K562 (cell line): ENCODE measurements at regions not wholly inside any gene's neighbourhood (a gene's known extent, or its start where the extent isn't known, plus 50 kb on each side); places are given as distances from the start of the nearest gene placed in this dataset.
A peak's percentile ranks its signal among the peaks of the same experiment; 100 is the strongest.

Source experiments
- ATAC-seq: fragments of 200-7000 bp; cut with Tn5 transposase; 3 replicates; pipeline ENCODE4 v1.9.1; 2020; ENCODE audit warnings: moderate library complexity
- BruUV-seq: library from RNA; stranded (reverse); fragments of 400-500 nt; replicated peaks from 2 replicates; lab custom pipeline; 2021; lab: Mats Ljungman, UMichigan
- CTCF ChIA-PET: fragments of 300-600 bp; formaldehyde crosslinking; extraction: SDS; loops from one replicate; lab custom pipeline; 2021; ENCODE audit warnings: low intra/inter-chr PET ratio; lab: Yijun Ruan, JAX
- POLR2A ChIA-PET: fragments of 300-600, 350-650 bp; sonication (Branson Sonifier 250); formaldehyde crosslinking; extraction: SDS; loops from one replicate; lab custom pipeline; 2021; ENCODE audit warnings: antibody characterized with exemption, inconsistent platforms; lab: Yijun Ruan, JAX
- DNase-seq, 4 experiments: peaks; one replicate each; pipeline versions ENCODE4 v3.0.0 to v3.0.0-alpha.2; 2011 to 2018; ENCODE audit warnings: low spot score in 3 of 4, mixed read lengths in 3 of 4; ENCODE audit errors: extremely low read depth in 1 of 4
- FAIRE-seq: peaks from 2 replicates; lab custom pipeline; 2011; peaks lifted over from hg19 to GRCh38; lab: Jason Lieb, UNC
- H2AFZ ChIP-seq: 2 replicates; pipeline ENCODE4 v1.6.0; 2011; ENCODE audit warnings: low read depth, low read length, control low read depth, inconsistent platforms
- H3K27ac ChIP-seq: fragments of 200-600 bp; 3 replicates; pipeline ENCODE4 v1.8.0; 2011; ENCODE audit warnings: low read depth, mild to moderate bottlenecking, control low read depth, inconsistent platforms, low read length, moderate library complexity, mixed read lengths; ENCODE audit errors: extremely low read depth
- H3K27me3 ChIP-seq, 2 experiments: fragments of 300-600 bp in 1 of 2; 2 replicates in 1 of 2; 3 replicates in 1 of 2; pipeline versions ENCODE4 v1.6.0 to v1.8.0; 2011; ENCODE audit warnings: inconsistent platforms in 2 of 2, low read length in 2 of 2, mild to moderate bottlenecking in 1 of 2, mixed read lengths in 1 of 2, moderate library complexity in 1 of 2; ENCODE audit not compliant: control insufficient read depth in 2 of 2, insufficient read depth in 2 of 2
- H3K36me3 ChIP-seq: fragments of 300-600 bp; 3 replicates; pipeline ENCODE4 v1.8.0; 2011; ENCODE audit warnings: mild to moderate bottlenecking, low read length, inconsistent platforms; ENCODE audit not compliant: control insufficient read depth, insufficient read depth
- H3K4me1 ChIP-seq, 2 experiments: fragments of 200-600 bp in 1 of 2; replicated peaks in 1 of 2; 2 replicates in 1 of 2; 3 replicates in 1 of 2; pipeline versions ENCODE4 v1.5.1 to v1.8.0; 2011; ENCODE audit warnings: inconsistent platforms in 2 of 2, low read length in 2 of 2, mild to moderate bottlenecking in 1 of 2, mixed read lengths in 1 of 2, moderate library complexity in 1 of 2; ENCODE audit not compliant: control insufficient read depth in 2 of 2, insufficient read depth in 2 of 2
- H3K4me2 ChIP-seq: 2 replicates; pipeline ENCODE4 v1.6.1; 2011; ENCODE audit warnings: low read length, control low read depth, inconsistent platforms, mixed read lengths; ENCODE audit not compliant: insufficient read depth
- H3K4me3 ChIP-seq: fragments of 200-600 bp; sonication (generic), shearing (Covaris generic); 2 replicates; pipeline ENCODE4 v1.5.1; 2016; ENCODE audit warnings: control low read depth, inconsistent platforms
- H3K79me2 ChIP-seq: fragments of 200-600 bp; 3 replicates; pipeline ENCODE4 v1.8.0; 2011; ENCODE audit warnings: low read length, inconsistent platforms; ENCODE audit not compliant: control insufficient read depth, insufficient read depth
- H3K9ac ChIP-seq, 2 experiments: 2 replicates each; pipeline versions ENCODE4 v1.6.0 to v1.6.1; 2011; ENCODE audit warnings: low read depth in 2 of 2, low read length in 2 of 2, control low read depth in 1 of 2, inconsistent platforms in 1 of 2, mild to moderate bottlenecking in 1 of 2, mixed read lengths in 1 of 2; ENCODE audit not compliant: insufficient read depth in 1 of 2
- H3K9me1 ChIP-seq: one replicate; pipeline ENCODE4 v1.6.0; 2011; ENCODE audit warnings: inconsistent platforms, mild to moderate bottlenecking, low read length, moderate library complexity; ENCODE audit not compliant: control insufficient read depth, insufficient read depth
- H3K9me3 ChIP-seq: replicated peaks from 2 replicates; pipeline ENCODE4 v1.5.1; 2011; ENCODE audit warnings: low read depth, low read length, inconsistent platforms; ENCODE audit not compliant: control insufficient read depth, insufficient read depth
- H4K20me1 ChIP-seq: replicated peaks from 2 replicates; pipeline ENCODE4 v1.6.1; 2011; ENCODE audit warnings: low read length, inconsistent platforms, mixed read lengths; ENCODE audit not compliant: control insufficient read depth, insufficient read depth
- CTCF ChIP-seq, 3 experiments: IDR thresholded peaks in 2 of 3; conservative IDR thresholded peaks in 1 of 3; 2 replicates each; pipeline ENCODE4 v1.5.1; 2011 to 2012; ENCODE audit warnings: low read length in 3 of 3, mild to moderate bottlenecking in 3 of 3, control low read depth in 2 of 3, improper control_type of control experiment in 1 of 3, inconsistent platforms in 1 of 3, low read depth in 1 of 3, mixed read lengths in 1 of 3, moderate library complexity in 1 of 3; ENCODE audit not compliant: insufficient read depth in 2 of 3
- HDAC3 ChIP-seq: fragments of 450-650 bp; IDR thresholded peaks from 2 replicates; pipeline ENCODE4 v1.6.1; 2018; ENCODE audit warnings: borderline replicate concordance, mild to moderate bottlenecking, moderate library complexity; ENCODE audit not compliant: partially characterized antibody
- MECOM ChIP-seq: fragments of 250-450 bp; sonication (Bioruptor Pico); IDR thresholded peaks from 2 replicates; pipeline ENCODE4 v1.8.0; 2022; ENCODE audit warnings: inconsistent platforms
- POLR2H ChIP-seq: IDR thresholded peaks from 2 replicates; pipeline ENCODE4 v1.6.1; 2016; ENCODE audit warnings: missing genetic modification characterization, low read depth, mild to moderate bottlenecking, control low read depth, missing compliant biosample characterization, moderate library complexity
- RAD21 ChIP-seq, 2 experiments: fragments of 250-450 bp in 1 of 2; fragments of 450-650 bp in 1 of 2; sonication (Bioruptor Pico) in 1 of 2; formaldehyde crosslinking in 1 of 2; IDR thresholded peaks in 1 of 2; conservative IDR thresholded peaks in 1 of 2; 2 replicates each; pipeline versions ENCODE4 v1.4.0 to v1.8.0; 2020 to 2022; ENCODE audit warnings: mild to moderate bottlenecking in 2 of 2, moderate library complexity in 1 of 2
- ZFP1 ChIP-seq: fragments of 450-650 bp; formaldehyde crosslinking; IDR thresholded peaks from 2 replicates; pipeline ENCODE4 v1.4.0; 2020; ENCODE audit warnings: mild to moderate bottlenecking, mixed read lengths
- ZNF253 ChIP-seq: fragments of 250-450 bp; sonication (Bioruptor Pico); conservative IDR thresholded peaks from 2 replicates; pipeline ENCODE4 v1.6.1; 2021; ENCODE audit warnings: mild to moderate bottlenecking
- ZNF274 ChIP-seq: IDR thresholded peaks from 2 replicates; pipeline ENCODE4 v1.6.1; 2011; ENCODE audit warnings: low read depth, mild to moderate bottlenecking, low read length, moderate library complexity, borderline replicate concordance
- ZNF41 ChIP-seq: fragments of 250-450 bp; sonication (Bioruptor Pico); conservative IDR thresholded peaks from 2 replicates; pipeline ENCODE4 v1.4.0; 2020; ENCODE audit warnings: mild to moderate bottlenecking
- WGBS: fragments of 100-300 bp; shearing (Covaris generic); methylation state at CpG from one replicate; pipeline ENCODE4 v1.1.6; 2016; ENCODE audit warnings: low coverage, mixed read lengths; ENCODE audit not compliant: insufficient coverage; ENCODE audit errors: missing lambda C conversion rate; 5-methylcytosine and 5-hydroxymethylcytosine counted together
- in situ Hi-C: fragments of 300-500 bp; cut with MboI; formaldehyde crosslinking; loops from 4 replicates; pipeline ENCODE4 v1.15.0; 2018; ENCODE audit warnings: inconsistent platforms, mixed read lengths
- intact Hi-C: fragments of 100-400 bp; cut with micrococcal nuclease; formaldehyde crosslinking; loops from 2 replicates; pipeline ENCODE4 v1.14.2; 2022
- TF ChIP-seq, protein P1 (sequence below): sonication (generic); formaldehyde crosslinking; IDR thresholded peaks from 2 replicates; pipeline ENCODE4 v1.8.1; 2023; ENCODE audit warnings: mild to moderate bottlenecking, missing genetic modification reagents

DNA sequence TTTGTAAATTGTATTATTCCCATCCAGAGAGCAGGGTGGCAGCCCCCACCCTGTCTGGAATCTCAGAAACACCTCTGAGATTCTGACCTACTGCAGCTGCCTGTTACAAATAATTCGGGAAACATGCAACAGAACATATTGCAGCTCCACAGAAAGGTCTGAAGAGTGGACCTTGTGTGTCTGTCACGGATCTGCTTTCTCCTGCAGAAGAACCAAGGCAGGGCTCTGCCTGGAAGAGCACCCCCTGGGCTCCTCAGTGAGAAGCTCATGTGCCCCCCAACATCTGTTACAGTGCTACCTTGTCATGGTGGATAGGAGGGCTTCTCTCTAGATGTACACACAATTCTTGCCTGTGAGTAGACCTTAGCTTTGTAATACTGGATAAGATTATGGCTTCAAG lies 286.6 kb upstream of the GATB start (continued):
- TF ChIP-seq MECOM (CRISPR knock-in tag) (no peak), ZFP1 (CRISPR knock-in tag) (no peak), POLR2H (tag) (no peak), HDAC3 (no peak), ZNF253 (CRISPR knock-in tag) (no peak)

GRCh38 chr4:152045807-152046571 lies 285.2 kb upstream of the GATB start:
- H3K9me1 ChIP-seq: no peaks in the 10 kb centered on the region
- peaks cover 0 to 6% of the 10 kb centered on the region in 2 experiments; a peak in 1 of 5 replicates for H3K4me1 ChIP-seq
- H4K20me1 ChIP-seq: no peaks in the 10 kb centered on the region
- intact Hi-C loops: no loop called here
- H3K79me2 ChIP-seq: no peaks in the 10 kb centered on the region
- no peak overlapping the region for H3K4me2 ChIP-seq
- peak; percentile 43 to 67 (median 58); a peak in 5 of 6 replicates for TF ChIP-seq CTCF (IDR thresholded peaks at IDR 0.05 in 2 of 3, conservative IDR thresholded peaks at IDR 0.05 in 1 of 3; ENCODE audit: insufficient read depth in 2 of 3, low read depth in 1 of 3, low read length in 3 of 3)
- TF ChIP-seq RAD21 (CRISPR knock-in tag; conservative IDR thresholded peaks at IDR 0.05 in 1 of 2, IDR thresholded peaks at IDR 0.05 in 1 of 2): peak in 1 of 2 experiments; percentile 49; a peak in 3 of 4 replicates
- TF ChIP-seq, protein P1, sequence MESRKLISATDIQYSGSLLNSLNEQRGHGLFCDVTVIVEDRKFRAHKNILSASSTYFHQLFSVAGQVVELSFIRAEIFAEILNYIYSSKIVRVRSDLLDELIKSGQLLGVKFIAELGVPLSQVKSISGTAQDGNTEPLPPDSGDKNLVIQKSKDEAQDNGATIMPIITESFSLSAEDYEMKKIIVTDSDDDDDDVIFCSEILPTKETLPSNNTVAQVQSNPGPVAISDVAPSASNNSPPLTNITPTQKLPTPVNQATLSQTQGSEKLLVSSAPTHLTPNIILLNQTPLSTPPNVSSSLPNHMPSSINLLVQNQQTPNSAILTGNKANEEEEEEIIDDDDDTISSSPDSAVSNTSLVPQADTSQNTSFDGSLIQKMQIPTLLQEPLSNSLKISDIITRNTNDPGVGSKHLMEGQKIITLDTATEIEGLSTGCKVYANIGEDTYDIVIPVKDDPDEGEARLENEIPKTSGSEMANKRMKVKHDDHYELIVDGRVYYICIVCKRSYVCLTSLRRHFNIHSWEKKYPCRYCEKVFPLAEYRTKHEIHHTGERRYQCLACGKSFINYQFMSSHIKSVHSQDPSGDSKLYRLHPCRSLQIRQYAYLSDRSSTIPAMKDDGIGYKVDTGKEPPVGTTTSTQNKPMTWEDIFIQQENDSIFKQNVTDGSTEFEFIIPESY (CRISPR knock-in tag): peak; percentile 68
- TF ChIP-seq ZNF41: no peak
- TF ChIP-seq ZNF274: no peak
- WGBS: 3% methylated on average over 30 of the region's 35 CpGs
- ChIA-PET POLR2A (interaction anchor here (0.6 kb wide), 1 partner anchor 109 kb away, joined by 3 read pairs; no protein-coding TSS in a partner anchor), CTCF (no interaction called here)
- no peak overlapping the region for H3K9ac ChIP-seq
- H3K36me3 ChIP-seq: no peaks in the 10 kb centered on the region
- DNase-seq: peak; percentile 30 to 50 (median 38)
- no peak overlapping the region for H3K27ac ChIP-seq
- in situ Hi-C loops: no loop called here
- ATAC-seq: peak; percentile 92
- peaks cover 2 to 12% of the 10 kb centered on the region in 2 experiments; a peak in 3 of 5 replicates for H3K27me3 ChIP-seq
- no peak overlapping the region for H2AFZ ChIP-seq
- no peak overlapping the region for H3K4me3 ChIP-seq
- BruUV-seq: no TSS peak
- H3K9me3 ChIP-seq: no peaks in the 10 kb centered on the region
- FAIRE-seq: no peak
